ENCODE measurements at regions not wholly inside any gene's neighbourhood (a gene's known extent, or its start where the extent isn't known, plus 50 kb on each side); places are given as distances from the start of the nearest gene placed in this dataset.

GRCh38 chr14:53605562-53605961, 351.1 kb downstream of the BMP4 start:
- H3K27ac ChIP-seq: no peak overlapping the region
- TF ChIP-seq CTCF (IDR thresholded peaks at IDR 0.05; ENCODE audit: low read depth, low read length, missing control alignments): no peak
- no peaks in the 10 kb centered on the region for H3K27me3 ChIP-seq (replicated peaks)
- H3K4me3 ChIP-seq (ENCODE audit: low read depth, low read length): no peak overlapping the region
- no peaks in the 10 kb centered on the region for H3K36me3 ChIP-seq (replicated peaks)
- in situ Hi-C loops (cut with HindIII; ENCODE audit: low pct_ligation_motif_present, low sequenced_read_pairs): no loop called here
- DNase-seq: no peak

- in situ Hi-C loops (cut with HindIII; ENCODE audit: low pct_ligation_motif_present, low sequenced_read_pairs): no loop called here
- Histone ChIP-seq H3K36me3 (replicated peaks) (no peaks in the 10 kb centered on the region), H3K27ac (no peak overlapping the region), H3K27me3 (replicated peaks) (no peaks in the 10 kb centered on the region), H3K4me3 (ENCODE audit: low read depth, low read length) (no peak overlapping the region)
- no peak for TF ChIP-seq CTCF (IDR thresholded peaks at IDR 0.05; ENCODE audit: low read depth, low read length, missing control alignments)
- DNase-seq: no peak
These were observed 352.6 kb downstream of the BMP4 start for GRCh38 chr14:53603994-53604393.

GRCh38 chr14:53601409-53601808, 355.2 kb downstream of the BMP4 start:
- H3K27ac ChIP-seq: no peak overlapping the region
- no peaks in the 10 kb centered on the region for H3K27me3 ChIP-seq (replicated peaks)
- no peak overlapping the region for H3K4me3 ChIP-seq (ENCODE audit: low read depth, low read length)
- DNase-seq: no peak
- no peaks in the 10 kb centered on the region for H3K36me3 ChIP-seq (replicated peaks)
- in situ Hi-C loops (cut with HindIII; ENCODE audit: low pct_ligation_motif_present, low sequenced_read_pairs): no loop called here
- TF ChIP-seq CTCF (IDR thresholded peaks at IDR 0.05; ENCODE audit: low read depth, low read length, missing control alignments): no peak

GRCh38 chr14:53599221-53599945, 357.2 kb downstream of the BMP4 start:
- H3K27me3 ChIP-seq (replicated peaks): no peaks in the 10 kb centered on the region
- no peak overlapping the region for H3K4me3 ChIP-seq (ENCODE audit: low read depth, low read length)
- no peak for TF ChIP-seq CTCF (IDR thresholded peaks at IDR 0.05; ENCODE audit: low read depth, low read length, missing control alignments)
- H3K36me3 ChIP-seq (replicated peaks): no peaks in the 10 kb centered on the region
- no peak for DNase-seq
- no peak overlapping the region for H3K27ac ChIP-seq
- in situ Hi-C loops (cut with HindIII; ENCODE audit: low pct_ligation_motif_present, low sequenced_read_pairs): no loop called here

- no peaks in the 10 kb centered on the region for H3K27me3 ChIP-seq (replicated peaks)
- no peaks in the 10 kb centered on the region for H3K36me3 ChIP-seq (replicated peaks)
- no peak for DNase-seq
- no peak for TF ChIP-seq CTCF (IDR thresholded peaks at IDR 0.05; ENCODE audit: low read depth, low read length, missing control alignments)
- H3K4me3 ChIP-seq (ENCODE audit: low read depth, low read length): no peak overlapping the region
- no peak overlapping the region for H3K27ac ChIP-seq
- in situ Hi-C loops (cut with HindIII; ENCODE audit: low pct_ligation_motif_present, low sequenced_read_pairs): no loop called here
These were observed 359.6 kb downstream of the BMP4 start for GRCh38 chr14:53596853-53597525.
